Left lung (tissue), 4 donors: ENCODE measurements at regions not wholly inside any gene's neighbourhood (a gene's known extent, or its start where the extent isn't known, plus 50 kb on each side); places are given as distances from the start of the nearest gene placed in this dataset.

Experiments
- ATAC-seq: fragments of 200-7000 bp; cut with Tn5 transposase; one replicate; pipeline ENCODE4 v1.9.1; 2020; ENCODE audit warnings: moderate library complexity
- DNase-seq, 4 donors: peaks; one replicate each; pipeline ENCODE4 v3.0.0-alpha.2; 2013 to 2020
- H3K27ac ChIP-seq, 2 donors: fragments of 200-600 bp; sonication (generic) in 1 of 2; one replicate each; pipeline versions ENCODE4 v1.5.0 to v1.8.0; 2020 to 2021
- H3K27me3 ChIP-seq, 2 donors: fragments of 200-600 bp; sonication (generic) in 1 of 2; one replicate each; pipeline versions ENCODE4 v1.5.0 to v1.8.0; 2020 to 2021
- H3K36me3 ChIP-seq, 2 donors: fragments of 200-600 bp; sonication (generic) in 1 of 2; one replicate each; pipeline versions ENCODE4 v1.5.0 to v1.8.0; 2020 to 2021
- H3K4me1 ChIP-seq, 2 donors: fragments of 200-600 bp; one replicate each; pipeline ENCODE4 v1.8.0; 2021
- H3K4me3 ChIP-seq, 2 donors: fragments of 200-600 bp; sonication (generic) in 1 of 2; one replicate each; pipeline versions ENCODE4 v1.5.0 to v1.8.0; 2020 to 2021; ENCODE audit warnings: mild to moderate bottlenecking in 1 of 2
- H3K9me3 ChIP-seq, 2 donors: fragments of 200-600 bp; sonication (generic) in 1 of 2; one replicate each; pipeline versions ENCODE4 v1.5.0 to v1.8.0; 2020 to 2021
- intact Hi-C, 2 donors: fragments of 100-400 bp; cut with DNase I; formaldehyde crosslinking; loops; one replicate each; pipeline versions ENCODE4 v1.11.2 to v1.14.2; 2022
- TF ChIP-seq, protein P1 (sequence below), 2 donors: fragments of 200-600 bp; sonication (generic) in 1 of 2; IDR thresholded peaks; one replicate each; pipeline versions ENCODE4 v1.5.0 to v1.8.0; 2021; ENCODE audit warnings: antibody characterized with exemption in 2 of 2
- donor health status: DM: no; HTN: yes; CAD: no.
- donor health status: DM: no; HTN: no; CAD: no.

GRCh38 chr7:49320083-49320482 lies 395.7 kb downstream of the CDC14C start:
- intact Hi-C loops = no loop called here
- Histone ChIP-seq H3K27ac (no peak overlapping the region), H3K4me3 (no peak overlapping the region), H3K36me3 (no peaks in the 10 kb centered on the region), H3K27me3 (no peaks in the 10 kb centered on the region), H3K9me3 (no peaks in the 10 kb centered on the region), H3K4me1 (no peaks in the 10 kb centered on the region)
- TF ChIP-seq, protein P1, sequence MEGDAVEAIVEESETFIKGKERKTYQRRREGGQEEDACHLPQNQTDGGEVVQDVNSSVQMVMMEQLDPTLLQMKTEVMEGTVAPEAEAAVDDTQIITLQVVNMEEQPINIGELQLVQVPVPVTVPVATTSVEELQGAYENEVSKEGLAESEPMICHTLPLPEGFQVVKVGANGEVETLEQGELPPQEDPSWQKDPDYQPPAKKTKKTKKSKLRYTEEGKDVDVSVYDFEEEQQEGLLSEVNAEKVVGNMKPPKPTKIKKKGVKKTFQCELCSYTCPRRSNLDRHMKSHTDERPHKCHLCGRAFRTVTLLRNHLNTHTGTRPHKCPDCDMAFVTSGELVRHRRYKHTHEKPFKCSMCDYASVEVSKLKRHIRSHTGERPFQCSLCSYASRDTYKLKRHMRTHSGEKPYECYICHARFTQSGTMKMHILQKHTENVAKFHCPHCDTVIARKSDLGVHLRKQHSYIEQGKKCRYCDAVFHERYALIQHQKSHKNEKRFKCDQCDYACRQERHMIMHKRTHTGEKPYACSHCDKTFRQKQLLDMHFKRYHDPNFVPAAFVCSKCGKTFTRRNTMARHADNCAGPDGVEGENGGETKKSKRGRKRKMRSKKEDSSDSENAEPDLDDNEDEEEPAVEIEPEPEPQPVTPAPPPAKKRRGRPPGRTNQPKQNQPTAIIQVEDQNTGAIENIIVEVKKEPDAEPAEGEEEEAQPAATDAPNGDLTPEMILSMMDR (IDR thresholded peaks at IDR 0.05) = no peak
- ATAC-seq (no peak), DNase-seq (no peak)

- no peak for DNase-seq
- Histone ChIP-seq H3K27me3 (no peaks in the 10 kb centered on the region), H3K4me3 (no peak overlapping the region), H3K4me1 (no peaks in the 10 kb centered on the region), H3K27ac (no peak overlapping the region), H3K36me3 (no peaks in the 10 kb centered on the region), H3K9me3 (no peaks in the 10 kb centered on the region)
- no peak for ATAC-seq
- intact Hi-C loops = no loop called here
- TF ChIP-seq, protein P1 (IDR thresholded peaks at IDR 0.05) = no peak
These were observed 397.5 kb downstream of the CDC14C start for GRCh38 chr7:49321843-49322242.

GRCh38 chr7:49322476-49322875 lies 398.1 kb downstream of the CDC14C start:
- intact Hi-C loops = no loop called here
- DNase-seq (no peak), ATAC-seq (no peak)
- no peaks in the 10 kb centered on the region for H3K9me3 ChIP-seq
- TF ChIP-seq, protein P1 (IDR thresholded peaks at IDR 0.05) = no peak
- H3K27me3 ChIP-seq = no peaks in the 10 kb centered on the region
- no peak overlapping the region for H3K27ac ChIP-seq
- H3K36me3 ChIP-seq = no peaks in the 10 kb centered on the region
- no peaks in the 10 kb centered on the region for H3K4me1 ChIP-seq
- no peak overlapping the region for H3K4me3 ChIP-seq

DNA sequence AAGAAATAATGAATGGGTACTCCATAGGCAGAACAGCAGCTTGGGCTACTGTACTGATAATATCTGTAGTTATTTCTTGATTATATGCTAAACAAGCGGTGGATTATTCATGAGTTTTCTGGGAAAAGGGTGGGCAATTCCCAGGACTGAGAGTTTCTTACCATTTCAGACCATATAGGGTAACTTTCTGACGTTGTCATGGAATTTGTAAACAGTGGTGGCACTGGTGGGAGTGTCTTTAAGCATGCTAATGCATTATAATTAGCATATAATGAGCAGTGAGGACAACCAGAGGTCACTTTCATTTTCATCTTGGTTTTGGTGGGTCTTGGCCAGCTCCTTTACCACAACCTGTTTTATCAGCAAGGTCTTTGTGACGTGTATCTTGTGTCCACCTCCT lies 399.7 kb downstream of the CDC14C start:
- intact Hi-C loops = no loop called here
- DNase-seq (no peak), ATAC-seq (no peak)
- no peak overlapping the region for H3K27ac ChIP-seq
- no peak overlapping the region for H3K4me3 ChIP-seq
- H3K27me3 ChIP-seq = no peaks in the 10 kb centered on the region
- H3K36me3 ChIP-seq = no peaks in the 10 kb centered on the region
- H3K4me1 ChIP-seq = no peaks in the 10 kb centered on the region
- TF ChIP-seq, protein P1 (IDR thresholded peaks at IDR 0.05) = no peak
- no peaks in the 10 kb centered on the region for H3K9me3 ChIP-seq

DNA sequence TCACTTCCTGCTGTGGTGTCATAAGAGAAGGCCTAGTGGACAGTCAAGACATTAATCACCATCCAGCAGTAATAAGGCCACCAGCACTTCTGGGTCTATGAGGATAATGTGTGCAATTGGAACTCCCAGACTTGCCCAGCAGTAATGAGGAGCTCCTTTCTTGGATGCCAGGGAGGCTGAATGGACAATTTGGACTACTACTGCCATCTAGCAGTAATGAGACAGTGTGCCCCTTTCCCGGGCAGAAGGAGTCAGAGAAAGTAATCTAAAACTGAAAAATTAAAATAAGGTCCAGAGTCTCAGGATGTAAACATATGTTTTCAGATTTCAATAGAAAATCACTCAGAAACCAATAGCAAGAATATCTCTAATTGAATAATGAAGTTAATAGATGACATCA lies 400.4 kb downstream of the CDC14C start:
- peak; percentile 36 for ATAC-seq
- intact Hi-C loops = no loop called here
- Histone ChIP-seq H3K36me3 (no peaks in the 10 kb centered on the region), H3K27ac (no peak overlapping the region), H3K4me1 (no peaks in the 10 kb centered on the region), H3K4me3 (no peak overlapping the region), H3K27me3 (no peaks in the 10 kb centered on the region), H3K9me3 (no peaks in the 10 kb centered on the region)
- TF ChIP-seq, protein P1 (IDR thresholded peaks at IDR 0.05) = no peak
- peak in 1 of 4 donors; percentile 5 for DNase-seq
